HFFc6 (cell line): ENCODE measurements at regions not wholly inside any gene's neighbourhood (a gene's known extent, or its start where the extent isn't known, plus 50 kb on each side); places are given as distances from the start of the nearest gene placed in this dataset.

ENCODE experiments used
- DNase-seq: peaks from one replicate; pipeline ENCODE4 v3.0.0-alpha.2; 2018
- H3K27ac Mint-ChIP-seq: 2 replicates; pipeline ENCODE4 v1.8.0; 2020; ENCODE audit warnings: mild to moderate bottlenecking, mixed read lengths
- H3K27me3 Mint-ChIP-seq: 2 replicates; pipeline ENCODE4 v1.8.0; 2021; ENCODE audit warnings: mild to moderate bottlenecking, moderate library complexity, mixed read lengths; ENCODE audit not compliant: insufficient read depth
- H3K36me3 Mint-ChIP-seq: 2 replicates; pipeline ENCODE4 v1.8.0; 2021; ENCODE audit warnings: low read depth, mixed read lengths
- H3K4me1 Mint-ChIP-seq: 2 replicates; pipeline ENCODE4 v1.8.0; 2020; ENCODE audit warnings: low read depth, mixed read lengths
- H3K4me3 Mint-ChIP-seq: 2 replicates; pipeline ENCODE4 v1.8.0; 2020; ENCODE audit warnings: mild to moderate bottlenecking, moderate library complexity, mixed read lengths
- H3K9me3 Mint-ChIP-seq: 2 replicates; pipeline ENCODE4 v1.8.0; 2020; ENCODE audit warnings: mild to moderate bottlenecking, mixed read lengths
- TF ChIP-seq, protein P1 (sequence below): fragments of 200-600 bp; sonication (generic); IDR thresholded peaks from 2 replicates; pipeline ENCODE4 v1.5.0; 2021; ENCODE audit warnings: antibody characterized with exemption, mild to moderate bottlenecking

DNA sequence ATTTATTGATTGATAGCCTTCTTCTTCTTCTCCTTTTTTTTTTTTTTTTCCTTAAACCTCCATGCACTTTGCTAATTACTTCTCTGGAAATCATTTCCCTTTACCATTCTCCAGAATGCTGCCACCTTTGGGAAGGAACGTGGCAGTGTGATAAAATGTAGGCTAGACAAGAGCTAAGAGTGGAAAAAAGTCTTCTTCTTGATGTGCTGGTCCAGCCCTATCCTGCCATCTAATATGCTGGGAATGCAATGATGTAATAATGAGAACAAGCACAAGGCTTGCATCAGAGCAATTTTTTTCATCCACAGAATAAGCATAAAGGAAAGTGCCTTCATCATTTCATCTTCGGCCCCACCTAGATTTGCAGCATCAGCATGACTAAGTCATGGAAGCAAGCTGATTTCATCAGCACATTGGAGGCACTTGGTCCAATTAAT is 128.7 kb upstream of the ZFHX3 start:
- DNase-seq, result peak; percentile 92
- peak overlapping the region; percentile 45; the same call in 1 of the 2 replicates for H3K27ac Mint-ChIP-seq
- no peaks in the 10 kb centered on the region for H3K9me3 Mint-ChIP-seq
- H3K27me3 Mint-ChIP-seq, result no peaks in the 10 kb centered on the region
- TF ChIP-seq, protein P1, sequence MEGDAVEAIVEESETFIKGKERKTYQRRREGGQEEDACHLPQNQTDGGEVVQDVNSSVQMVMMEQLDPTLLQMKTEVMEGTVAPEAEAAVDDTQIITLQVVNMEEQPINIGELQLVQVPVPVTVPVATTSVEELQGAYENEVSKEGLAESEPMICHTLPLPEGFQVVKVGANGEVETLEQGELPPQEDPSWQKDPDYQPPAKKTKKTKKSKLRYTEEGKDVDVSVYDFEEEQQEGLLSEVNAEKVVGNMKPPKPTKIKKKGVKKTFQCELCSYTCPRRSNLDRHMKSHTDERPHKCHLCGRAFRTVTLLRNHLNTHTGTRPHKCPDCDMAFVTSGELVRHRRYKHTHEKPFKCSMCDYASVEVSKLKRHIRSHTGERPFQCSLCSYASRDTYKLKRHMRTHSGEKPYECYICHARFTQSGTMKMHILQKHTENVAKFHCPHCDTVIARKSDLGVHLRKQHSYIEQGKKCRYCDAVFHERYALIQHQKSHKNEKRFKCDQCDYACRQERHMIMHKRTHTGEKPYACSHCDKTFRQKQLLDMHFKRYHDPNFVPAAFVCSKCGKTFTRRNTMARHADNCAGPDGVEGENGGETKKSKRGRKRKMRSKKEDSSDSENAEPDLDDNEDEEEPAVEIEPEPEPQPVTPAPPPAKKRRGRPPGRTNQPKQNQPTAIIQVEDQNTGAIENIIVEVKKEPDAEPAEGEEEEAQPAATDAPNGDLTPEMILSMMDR, result peak; percentile 77
- H3K36me3 Mint-ChIP-seq, result no peaks in the 10 kb centered on the region
- no peak overlapping the region for H3K4me3 Mint-ChIP-seq
- peaks cover 48% of the 10 kb centered on the region for H3K4me1 Mint-ChIP-seq

- peak overlapping the region; percentile 87 for H3K27ac Mint-ChIP-seq
- H3K4me3 Mint-ChIP-seq, result peak overlapping the region; percentile 66
- H3K27me3 Mint-ChIP-seq, result peaks cover 4% of the 10 kb centered on the region; the same call in 1 of the 2 replicates
- no peaks in the 10 kb centered on the region for H3K9me3 Mint-ChIP-seq
- DNase-seq, result peak; percentile 2
- no peaks in the 10 kb centered on the region for H3K36me3 Mint-ChIP-seq
- TF ChIP-seq, protein P1, result peak; percentile 68
- peaks cover 54% of the 10 kb centered on the region for H3K4me1 Mint-ChIP-seq
These were observed 125.2 kb upstream of the ZFHX3 start for GRCh38 chr16:73172973-73173709.

- H3K4me1 Mint-ChIP-seq, result peaks cover 61% of the 10 kb centered on the region
- H3K27me3 Mint-ChIP-seq, result peaks cover 4% of the 10 kb centered on the region; the same call in 1 of the 2 replicates
- peak; percentile 90 for DNase-seq
- H3K36me3 Mint-ChIP-seq, result no peaks in the 10 kb centered on the region
- no peaks in the 10 kb centered on the region for H3K9me3 Mint-ChIP-seq
- peak overlapping the region; percentile 87 for H3K27ac Mint-ChIP-seq
- TF ChIP-seq, protein P1, result peak; percentile 79
- H3K4me3 Mint-ChIP-seq, result peak overlapping the region; percentile 66
These were observed 124.5 kb upstream of the ZFHX3 start for GRCh38 chr16:73172241-73172972.

GRCh38 chr16:73171901-73172240 is 123.9 kb upstream of the ZFHX3 start:
- no peak for DNase-seq
- H3K36me3 Mint-ChIP-seq, result no peaks in the 10 kb centered on the region
- no peak overlapping the region for H3K4me3 Mint-ChIP-seq
- H3K27me3 Mint-ChIP-seq, result peaks cover 4% of the 10 kb centered on the region; the same call in 1 of the 2 replicates
- H3K4me1 Mint-ChIP-seq, result peaks cover 61% of the 10 kb centered on the region
- H3K27ac Mint-ChIP-seq, result peak overlapping the region; percentile 87
- no peaks in the 10 kb centered on the region for H3K9me3 Mint-ChIP-seq
- TF ChIP-seq, protein P1, result no peak

GRCh38 chr16:73171380-73171779 is 123.5 kb upstream of the ZFHX3 start:
- Mint-ChIP-seq H3K36me3 (no peaks in the 10 kb centered on the region), H3K27me3 (peaks cover 4% of the 10 kb centered on the region; the same call in 1 of the 2 replicates), H3K27ac (no peak overlapping the region), H3K4me3 (no peak overlapping the region), H3K9me3 (no peaks in the 10 kb centered on the region), H3K4me1 (peaks cover 61% of the 10 kb centered on the region)
- TF ChIP-seq, protein P1, result no peak
- no peak for DNase-seq
